Small intestine (tissue), 7 donors: ENCODE measurements at regions not wholly inside any gene's neighbourhood (a gene's known extent, or its start where the extent isn't known, plus 50 kb on each side); places are given as distances from the start of the nearest gene placed in this dataset.
A peak's percentile ranks its signal among the peaks of the same experiment; 100 is the strongest.

Experiments used
- DNase-seq, 2 donors: peaks; one replicate each; pipeline versions ENCODE4 v3.0.0 to v3.0.0-alpha.2; 2013
- FAIRE-seq: peaks from 2 replicates; lab custom pipeline; 2012; peaks lifted over from hg19 to GRCh38; lab: Jason Lieb, UNC
- H3K27ac ChIP-seq, 3 donors: one replicate each; pipeline ENCODE4 v1.5.1; 2013; ENCODE audit warnings: low read length in 2 of 3, mild to moderate bottlenecking in 2 of 3, control low read depth in 1 of 3, inconsistent platforms in 1 of 3, low read depth in 1 of 3, moderate library complexity in 1 of 3
- H3K27me3 ChIP-seq, 3 donors: one replicate each; pipeline ENCODE4 v1.6.1; 2013; ENCODE audit warnings: low read length in 3 of 3, inconsistent platforms in 1 of 3; ENCODE audit not compliant: control insufficient read depth in 3 of 3, insufficient read depth in 3 of 3
- H3K36me3 ChIP-seq, 3 donors: one replicate each; pipeline ENCODE4 v1.6.1; 2013; ENCODE audit warnings: low read length in 3 of 3, inconsistent platforms in 1 of 3, low read depth in 1 of 3, mild to moderate bottlenecking in 1 of 3, moderate library complexity in 1 of 3; ENCODE audit not compliant: control insufficient read depth in 3 of 3, insufficient read depth in 2 of 3
- H3K4me1 ChIP-seq, 3 donors: one replicate each; pipeline ENCODE4 v1.6.1; 2013; ENCODE audit warnings: low read length in 2 of 3, inconsistent platforms in 1 of 3, low read depth in 1 of 3, mild to moderate bottlenecking in 1 of 3, moderate library complexity in 1 of 3; ENCODE audit not compliant: control insufficient read depth in 3 of 3, insufficient read depth in 2 of 3
- H3K4me3 ChIP-seq, 3 donors: one replicate each; pipeline ENCODE4 v1.5.1; 2013; ENCODE audit warnings: low read length in 3 of 3, control low read depth in 1 of 3, inconsistent platforms in 1 of 3, low read depth in 1 of 3, mild to moderate bottlenecking in 1 of 3, moderate library complexity in 1 of 3
- H3K9me3 ChIP-seq, 2 donors: one replicate each; pipeline ENCODE4 v1.6.1; 2013; ENCODE audit warnings: low read depth in 1 of 2, low read length in 1 of 2; ENCODE audit not compliant: control insufficient read depth in 2 of 2, insufficient read depth in 1 of 2
- WGBS, 3 donors: extraction: QIAGEN DNeasy Blood & Tissue Kit; methylation state at CpG; one replicate each; pipeline ENCODE4 v1.1.7; 2013; 5-methylcytosine and 5-hydroxymethylcytosine counted together
- donor health status: healthy with polysubstance abuse.
- donor health status: control.
- donor health status: control.
- donor health status: Bipolar disorder and iron deficiency.
- donor health status: healthy.

- no peak overlapping the region for H3K27ac ChIP-seq
- H3K4me3 ChIP-seq, result no peak overlapping the region
- FAIRE-seq, result no peak
- no peaks in the 10 kb centered on the region for H3K4me1 ChIP-seq
- no peaks in the 10 kb centered on the region for H3K27me3 ChIP-seq
- DNase-seq, result no peak
- no peaks in the 10 kb centered on the region for H3K36me3 ChIP-seq
- no peaks in the 10 kb centered on the region for H3K9me3 ChIP-seq
- WGBS, 3 donors, result 71 to 75% (median 74%) methylated on average over 3 of the region's 3 CpGs
These were observed 64.0 kb downstream of the BMP2 start for GRCh38 chr20:6831461-6831860.

GRCh38 chr20:6832811-6833210 lies 65.3 kb downstream of the BMP2 start:
- Histone ChIP-seq H3K27ac (no peak overlapping the region), H3K4me3 (no peak overlapping the region), H3K4me1 (no peaks in the 10 kb centered on the region), H3K9me3 (no peaks in the 10 kb centered on the region), H3K36me3 (no peaks in the 10 kb centered on the region), H3K27me3 (no peaks in the 10 kb centered on the region)
- FAIRE-seq (no peak), DNase-seq (no peak)
- 87 to 96% (median 93%) methylated on average over 10 of the region's 10 CpGs for WGBS, 3 donors

- Histone ChIP-seq H3K36me3 (no peaks in the 10 kb centered on the region), H3K4me1 (no peaks in the 10 kb centered on the region), H3K27ac (no peak overlapping the region), H3K4me3 (no peak overlapping the region), H3K27me3 (peaks cover 0 to 2% (median 0%) of the 10 kb centered on the region in 3 donors), H3K9me3 (no peaks in the 10 kb centered on the region)
- DNase-seq (no peak), FAIRE-seq (no peak)
- 72 to 77% (median 73%) methylated on average over 3 of the region's 3 CpGs for WGBS, 3 donors
These were observed 68.1 kb downstream of the BMP2 start for GRCh38 chr20:6835609-6836008.

GRCh38 chr20:6836821-6837374 lies 69.4 kb downstream of the BMP2 start:
- Histone ChIP-seq H3K27me3 (peaks cover 0 to 2% (median 0%) of the 10 kb centered on the region in 3 donors), H3K4me3 (no peak overlapping the region), H3K4me1 (no peaks in the 10 kb centered on the region), H3K36me3 (no peaks in the 10 kb centered on the region), H3K9me3 (no peaks in the 10 kb centered on the region), H3K27ac (no peak overlapping the region)
- 87 to 90% (median 88%) methylated on average over 7 of the region's 7 CpGs for WGBS, 3 donors
- DNase-seq, result no peak
- FAIRE-seq, result no peak

GRCh38 chr20:6837730-6838129 lies 70.2 kb downstream of the BMP2 start:
- no peak overlapping the region for H3K4me3 ChIP-seq
- no peaks in the 10 kb centered on the region for H3K9me3 ChIP-seq
- no peaks in the 10 kb centered on the region for H3K4me1 ChIP-seq
- H3K36me3 ChIP-seq, result no peaks in the 10 kb centered on the region
- DNase-seq, result no peak
- FAIRE-seq, result no peak
- no peak overlapping the region for H3K27ac ChIP-seq
- peaks cover 0 to 2% (median 0%) of the 10 kb centered on the region in 3 donors for H3K27me3 ChIP-seq
- WGBS, 3 donors, result 55 to 74% (median 72%) methylated on average over 2 of the region's 2 CpGs

DNA sequence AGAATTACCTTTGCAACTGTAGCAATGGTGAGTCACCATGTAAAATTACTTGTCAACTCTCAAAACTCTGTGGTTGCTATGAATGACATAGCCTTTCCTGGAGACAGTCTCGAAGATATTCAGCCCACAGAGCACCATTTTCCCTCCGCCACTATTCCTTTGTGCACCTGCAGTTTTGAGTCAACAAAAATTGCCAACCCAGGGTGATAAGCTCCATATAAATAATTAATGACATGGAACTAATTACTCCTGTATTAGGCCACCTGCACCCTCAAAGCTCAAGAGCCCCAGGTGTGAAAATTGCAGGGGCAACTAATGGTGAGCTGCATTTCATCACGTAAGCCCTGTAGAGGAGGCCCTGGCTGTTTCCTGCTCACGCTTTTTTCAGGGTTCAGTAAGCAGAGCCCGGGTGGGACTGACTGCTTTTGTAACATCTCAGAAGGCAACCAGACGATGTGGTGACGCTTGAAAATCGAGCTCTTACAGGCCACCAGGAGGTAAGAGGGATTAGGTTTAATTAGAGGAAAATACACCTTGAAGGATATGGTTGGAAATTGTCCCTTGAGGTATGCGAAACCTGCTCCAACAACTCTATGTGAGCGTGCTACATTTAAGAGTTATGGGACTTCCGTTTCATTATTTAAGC lies 70.8 kb downstream of the BMP2 start:
- 67 to 71% (median 68%) methylated on average over 11 of the region's 11 CpGs for WGBS, 3 donors

GRCh38 chr20:6841128-6841527 lies 73.6 kb downstream of the BMP2 start:
- 80 to 88% (median 87%) methylated on average over 2 of the region's 2 CpGs for WGBS, 3 donors
- H3K4me1 ChIP-seq, result peaks cover 0 to 4% (median 0%) of the 10 kb centered on the region in 3 donors
- no peaks in the 10 kb centered on the region for H3K36me3 ChIP-seq
- FAIRE-seq (no peak), DNase-seq (no peak)
- H3K4me3 ChIP-seq, result no peak overlapping the region
- no peaks in the 10 kb centered on the region for H3K9me3 ChIP-seq
- H3K27me3 ChIP-seq, result peaks cover 0 to 2% (median 0%) of the 10 kb centered on the region in 3 donors
- H3K27ac ChIP-seq, result no peak overlapping the region

More for the DNA sequence above, 70.8 kb downstream of the BMP2 start:
- H3K27me3 ChIP-seq, result peaks cover 0 to 2% (median 0%) of the 10 kb centered on the region in 3 donors
- H3K4me3 ChIP-seq, result no peak overlapping the region
- H3K36me3 ChIP-seq, result no peaks in the 10 kb centered on the region
- FAIRE-seq, result no peak
- H3K4me1 ChIP-seq, result no peaks in the 10 kb centered on the region
- no peak for DNase-seq
- no peak overlapping the region for H3K27ac ChIP-seq
- no peaks in the 10 kb centered on the region for H3K9me3 ChIP-seq

DNA sequence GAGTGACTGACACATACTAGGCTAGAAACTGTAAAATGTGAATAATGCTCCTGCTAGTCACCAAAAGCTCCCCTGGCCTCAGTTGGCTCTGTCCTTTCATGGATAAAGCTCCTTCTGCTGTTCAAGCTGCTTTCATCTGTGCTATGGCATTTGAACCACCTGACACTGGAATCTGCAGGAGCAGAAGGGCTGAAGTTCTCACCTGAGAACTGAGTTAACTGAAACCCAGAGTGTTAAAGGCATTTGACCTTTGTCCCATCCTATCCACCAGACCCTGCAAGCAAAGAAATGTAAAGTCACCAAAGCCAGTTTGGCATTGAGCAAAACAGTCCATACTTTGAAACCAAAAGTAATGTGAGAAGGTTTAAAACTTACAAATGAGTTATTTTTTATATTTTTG lies 77.7 kb downstream of the BMP2 start:
- DNase-seq (peak; percentile 5 to 80), FAIRE-seq (no peak)
- Histone ChIP-seq H3K4me1 (peaks cover 0 to 4% (median 0%) of the 10 kb centered on the region in 3 donors), H3K27ac (peak overlapping the region in 1 of 3 donors; percentile 29), H3K9me3 (no peaks in the 10 kb centered on the region), H3K4me3 (no peak overlapping the region), H3K27me3 (no peaks in the 10 kb centered on the region), H3K36me3 (no peaks in the 10 kb centered on the region)
